HG03520 (cell line): ENCODE measurements at regions not wholly inside any gene's neighbourhood (a gene's known extent, or its start where the extent isn't known, plus 50 kb on each side); places are given as distances from the start of the nearest gene placed in this dataset.

Source experiments
- ATAC-seq: cut with Tn5 transposase; IDR thresholded peaks from one replicate; pipeline ENCODE4 v1.9.1; 2021; ENCODE audit warnings: mild to moderate bottlenecking, moderate library complexity; ENCODE audit not compliant: unreplicated experiment

DNA sequence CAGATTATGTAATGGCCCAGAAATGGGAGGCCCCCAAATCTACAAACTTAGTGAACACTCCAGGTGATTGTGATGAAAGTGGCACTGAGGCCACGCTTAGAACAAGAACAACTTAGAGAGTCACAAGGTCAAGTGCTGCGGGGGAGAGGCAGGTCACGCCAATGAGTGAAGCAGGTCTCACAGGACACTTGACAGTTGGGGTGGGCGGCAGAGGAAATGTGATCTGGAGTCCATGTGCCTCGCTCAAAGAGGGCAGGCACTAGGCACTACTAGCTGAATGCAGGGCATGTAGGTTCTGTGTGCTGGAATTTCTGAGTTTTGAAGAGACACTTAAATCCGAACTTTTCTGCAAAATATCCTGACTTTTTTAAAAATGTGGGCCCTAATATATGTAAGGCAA, 193.2 kb upstream of the RORB start:
- no peak for ATAC-seq

GRCh38 chr9:74304598-74304997, 192.5 kb upstream of the RORB start:
- no peak for ATAC-seq

DNA sequence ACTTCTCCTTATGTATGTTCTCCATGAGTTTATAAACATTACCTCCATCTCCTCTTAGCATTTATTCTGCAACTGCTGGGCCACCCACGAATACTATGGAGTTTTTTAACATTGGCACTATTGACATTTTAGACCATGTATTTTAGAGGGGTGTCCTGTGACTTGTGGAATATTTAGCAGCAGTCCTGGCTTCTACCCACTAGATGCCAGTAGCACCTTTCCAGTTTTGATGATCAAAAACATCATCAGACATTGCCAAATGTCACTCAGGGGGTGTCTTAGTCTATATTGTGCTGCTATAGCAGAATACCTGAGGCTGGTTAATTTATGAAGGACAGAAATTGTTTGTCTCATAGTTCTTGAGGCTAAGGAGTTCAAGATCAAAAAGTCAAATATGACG, 187.5 kb upstream of the RORB start:
- ATAC-seq: no peak

GRCh38 chr9:74317235-74317634, 179.9 kb upstream of the RORB start:
- no peak for ATAC-seq

DNA sequence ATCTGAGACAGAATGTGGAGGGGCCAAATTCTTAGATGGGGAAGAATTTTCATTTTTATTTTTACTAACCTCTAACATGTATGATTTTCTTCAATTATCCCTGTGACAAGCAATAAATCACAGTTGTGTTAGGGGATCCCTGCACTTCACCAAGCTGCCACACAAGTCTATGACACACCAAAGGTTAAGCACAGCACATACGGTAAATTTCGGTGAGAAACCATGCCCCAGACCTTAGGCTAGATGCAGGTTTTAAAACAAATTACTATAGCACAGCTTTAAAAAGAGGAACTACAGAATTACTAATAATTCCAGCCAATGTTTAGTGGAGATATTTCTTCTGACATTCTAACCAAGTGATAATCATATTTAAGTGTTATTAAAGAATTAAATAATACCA, 175.7 kb upstream of the RORB start:
- no peak for ATAC-seq

DNA sequence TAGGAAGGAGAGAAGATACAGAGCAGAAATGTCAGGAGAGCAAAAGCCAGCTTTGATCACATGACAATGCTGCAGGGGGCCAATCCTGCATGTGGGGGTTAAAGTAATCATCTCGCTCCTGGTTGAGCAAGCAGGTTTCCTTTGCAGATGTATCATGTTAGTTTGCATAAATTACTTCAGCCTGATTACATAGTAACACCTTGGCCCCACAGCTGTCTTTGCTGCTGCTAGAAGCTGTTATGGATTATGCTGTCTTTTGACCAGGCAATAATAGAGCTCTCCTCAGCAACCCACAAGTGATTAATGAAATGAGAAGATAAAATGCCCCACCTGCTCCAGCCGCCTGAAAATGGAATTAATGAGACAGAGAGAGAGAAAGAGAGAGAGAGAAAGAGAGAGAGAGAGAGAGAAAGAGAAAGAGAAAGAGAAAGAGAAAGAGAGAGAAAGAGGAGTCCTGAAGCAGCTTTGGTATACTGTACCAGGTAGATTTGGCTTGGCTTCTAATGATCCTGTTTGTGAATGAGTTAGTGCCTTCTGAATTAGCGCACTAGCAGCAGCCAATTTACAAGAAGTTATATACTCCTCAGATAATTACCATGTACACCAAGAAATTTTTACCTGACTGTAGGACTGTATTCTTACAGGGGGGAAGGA, 174.3 kb upstream of the RORB start:
- no peak for ATAC-seq

GRCh38 chr9:74330487-74331214, 166.5 kb upstream of the RORB start:
- ATAC-seq: no peak

DNA sequence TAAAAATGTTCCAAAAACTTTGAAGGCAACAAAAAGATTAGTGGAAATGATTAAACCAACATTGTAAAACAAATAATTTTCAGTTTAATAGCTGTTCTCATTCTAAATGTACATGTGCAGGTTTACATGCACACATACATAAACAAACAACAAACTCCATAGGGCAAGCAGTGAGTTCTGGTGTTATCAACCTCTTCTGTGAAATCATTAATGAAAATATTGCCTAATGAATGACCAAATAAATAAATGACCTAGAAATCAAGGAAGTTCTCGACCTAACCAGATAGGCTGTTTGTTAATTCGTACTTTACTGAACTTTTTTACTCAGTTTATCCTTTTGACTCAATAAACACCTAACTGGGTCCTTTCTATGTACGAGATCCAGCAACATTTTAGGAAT, 165.5 kb upstream of the RORB start:
- ATAC-seq: no peak

DNA sequence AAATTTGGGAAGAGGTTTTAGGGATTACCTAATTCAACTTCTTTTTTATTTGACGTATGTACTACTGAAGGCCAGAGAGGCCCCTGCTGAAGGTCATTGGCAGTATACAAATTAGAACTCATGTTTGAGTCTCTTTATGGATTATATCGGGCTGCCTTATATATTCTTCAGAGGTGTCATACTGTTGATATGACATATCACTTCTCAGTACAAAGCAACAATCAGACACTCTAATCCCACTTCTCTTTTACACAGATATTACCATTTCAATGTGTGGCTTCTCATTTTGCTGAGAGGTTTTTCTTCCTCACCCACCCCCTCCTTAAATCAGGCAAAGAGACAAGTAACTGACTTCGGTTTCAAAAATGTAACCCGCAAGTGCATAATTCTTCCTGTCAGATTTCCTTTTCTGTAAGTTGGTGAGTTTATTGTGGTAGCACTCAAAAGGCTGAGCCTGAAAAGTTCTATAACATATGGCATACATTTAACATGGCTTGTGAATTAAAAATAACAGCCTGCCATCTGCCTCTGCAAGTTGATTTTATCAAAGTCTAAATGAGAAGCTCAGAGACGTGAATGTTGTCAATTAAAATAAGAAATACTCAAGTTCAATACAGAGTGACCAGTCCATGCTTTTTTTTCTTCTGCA, 163.6 kb upstream of the RORB start:
- no peak for ATAC-seq

DNA sequence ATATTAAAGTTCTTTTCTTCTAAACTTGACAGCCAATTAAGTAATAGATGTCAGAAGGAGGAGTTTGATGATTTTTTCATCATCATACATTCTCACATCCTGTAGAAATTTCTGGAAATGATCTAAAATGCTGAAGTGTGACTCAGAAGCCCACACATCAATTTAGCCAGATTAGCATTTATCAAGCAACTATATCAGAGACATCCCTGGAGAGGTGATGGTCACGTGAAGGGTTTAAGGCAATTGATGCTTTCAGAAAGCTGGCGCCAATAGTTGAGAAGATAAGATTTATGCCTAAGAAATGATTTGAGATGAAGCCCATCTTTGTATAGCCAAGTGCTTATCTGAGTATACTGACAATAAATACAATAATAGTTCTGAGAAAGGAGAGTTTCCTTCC, 162.9 kb upstream of the RORB start:
- ATAC-seq: no peak

DNA sequence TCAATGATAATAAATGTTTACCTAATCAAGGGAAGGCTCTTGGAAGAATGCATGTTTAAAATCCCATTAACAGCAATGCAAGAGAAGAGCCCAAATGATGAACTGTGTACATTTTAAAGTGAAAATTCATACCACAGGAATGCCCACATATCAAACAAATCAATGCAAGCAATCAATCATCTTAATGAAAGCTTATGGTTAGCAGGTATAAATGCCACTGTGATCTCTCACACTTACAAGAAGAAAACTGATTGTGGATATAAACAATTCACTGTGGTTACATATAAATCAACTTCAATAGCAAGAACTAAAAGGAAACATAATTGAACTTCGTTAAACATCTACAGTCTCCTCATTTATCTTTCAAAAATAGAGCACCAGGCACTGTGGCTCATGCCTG, 161.0 kb upstream of the RORB start:
- ATAC-seq: no peak

GRCh38 chr9:74348777-74349176, 148.4 kb upstream of the RORB start:
- no peak for ATAC-seq

- no peak for ATAC-seq
These were observed 142.0 kb upstream of the RORB start for GRCh38 chr9:74355107-74355506.

GRCh38 chr9:74357577-74357976, 139.6 kb upstream of the RORB start:
- ATAC-seq: no peak

GRCh38 chr9:74358959-74359358, 138.2 kb upstream of the RORB start:
- ATAC-seq: no peak

- no peak for ATAC-seq
These were observed 135.6 kb upstream of the RORB start for GRCh38 chr9:74361508-74361907.

DNA sequence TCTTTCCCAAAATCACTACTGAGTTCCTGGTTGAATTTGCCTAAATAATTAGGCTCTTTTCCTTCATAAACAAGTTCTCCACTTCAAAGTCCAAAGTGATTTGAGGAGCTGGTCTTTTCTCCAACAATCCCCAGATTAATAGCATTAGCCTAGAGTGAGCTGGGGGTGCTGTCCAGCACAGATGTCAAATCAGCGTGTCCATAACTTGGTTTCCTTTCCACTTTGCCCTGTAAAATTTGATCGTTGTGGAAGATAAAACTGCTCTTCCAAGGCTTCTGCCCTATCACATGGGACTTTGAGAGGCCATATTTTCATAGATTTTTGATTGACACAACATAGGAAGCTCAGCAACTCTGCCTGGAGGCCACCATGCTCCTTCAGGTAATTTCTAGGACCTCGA, 134.7 kb upstream of the RORB start:
- ATAC-seq: no peak

DNA sequence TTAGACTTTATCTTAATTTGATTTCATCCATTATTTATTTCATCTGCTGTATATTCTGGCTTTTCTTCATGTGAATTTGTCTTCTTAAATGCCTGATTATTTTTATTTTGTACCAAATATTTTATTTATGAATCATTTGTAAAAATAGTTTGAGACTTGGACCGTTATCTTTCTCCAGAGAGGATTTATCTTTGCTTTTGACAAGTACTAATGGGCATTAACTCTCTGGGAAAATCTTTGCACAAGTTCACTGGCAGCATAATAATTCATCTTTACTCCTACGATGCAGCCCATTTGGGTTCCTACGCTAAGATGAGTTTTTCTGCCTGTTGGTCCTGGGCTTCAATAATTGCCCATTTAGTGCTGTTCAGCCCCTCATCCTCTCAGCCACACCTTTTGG, 131.0 kb upstream of the RORB start:
- ATAC-seq: no peak

GRCh38 chr9:74369844-74370243, 127.3 kb upstream of the RORB start:
- ATAC-seq: no peak

DNA sequence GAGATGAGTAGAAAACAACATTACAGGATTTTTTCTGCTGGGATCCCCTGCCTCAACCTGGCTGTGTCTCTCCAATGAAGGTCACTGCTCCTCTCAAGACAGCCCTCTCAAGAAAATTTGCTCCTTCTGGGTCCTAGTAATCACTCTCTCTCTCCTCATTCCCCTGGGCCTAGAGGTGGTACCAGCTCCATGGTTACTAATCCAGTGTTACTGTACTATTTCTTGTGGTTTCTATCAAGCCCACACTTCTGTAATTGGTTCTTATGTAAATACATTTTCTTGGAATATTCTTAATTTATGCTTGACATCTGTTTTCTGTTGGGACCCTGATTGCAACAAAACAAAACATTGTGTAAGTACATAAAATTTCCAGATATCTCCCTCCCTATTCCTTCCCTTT, 123.8 kb upstream of the RORB start:
- ATAC-seq: no peak

- no peak for ATAC-seq
These were observed 117.4 kb upstream of the RORB start for GRCh38 chr9:74379718-74380117.

DNA sequence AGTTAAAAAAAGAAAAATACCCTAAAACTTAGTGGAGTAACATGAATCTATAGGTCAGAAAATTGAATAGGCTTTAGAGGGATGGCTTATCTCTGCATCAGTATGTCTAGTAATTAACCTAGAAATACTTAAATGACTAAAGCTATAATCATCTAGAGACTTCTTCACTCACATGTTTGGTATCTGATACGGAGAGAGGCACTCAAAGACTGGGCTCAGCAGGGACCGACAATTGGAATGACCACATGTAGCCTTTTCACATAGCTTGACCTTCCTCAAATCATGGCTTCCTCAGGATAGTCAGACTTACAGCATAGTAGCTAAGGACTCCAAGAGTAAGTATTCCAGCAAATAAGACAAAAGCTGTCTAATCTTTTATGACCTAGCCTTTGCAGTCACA, 105.3 kb upstream of the RORB start:
- no peak for ATAC-seq
